Epithelial cell of proximal tubule (primary cell): ENCODE measurements at regions not wholly inside any gene's neighbourhood (a gene's known extent, or its start where the extent isn't known, plus 50 kb on each side); places are given as distances from the start of the nearest gene placed in this dataset.

ENCODE experiments used
- DNase-seq: peaks from one replicate; pipeline ENCODE4 v3.0.0-alpha.2; 2011; ENCODE audit warnings: low read depth
- H3K4me3 ChIP-seq: 2 replicates; pipeline ENCODE4 v1.5.1; 2011; ENCODE audit warnings: low read depth, mild to moderate bottlenecking, low read length
- CTCF ChIP-seq: conservative IDR thresholded peaks from 2 replicates; pipeline ENCODE4 v1.5.1; 2012; ENCODE audit warnings: low read depth, mild to moderate bottlenecking, low read length

- no peak overlapping the region for H3K4me3 ChIP-seq
- no peak for DNase-seq
- TF ChIP-seq CTCF: no peak
These were observed 397.6 kb upstream of the MAF start for GRCh38 chr16:79998143-79998542.

- no peak overlapping the region for H3K4me3 ChIP-seq
- TF ChIP-seq CTCF: peak; percentile 68
- DNase-seq: no peak
These were observed 396.7 kb upstream of the MAF start for GRCh38 chr16:79997257-79997656.

GRCh38 chr16:79996321-79996720 lies 395.8 kb upstream of the MAF start:
- TF ChIP-seq CTCF: no peak
- DNase-seq: no peak
- H3K4me3 ChIP-seq: no peak overlapping the region

GRCh38 chr16:79995315-79995714 lies 394.8 kb upstream of the MAF start:
- no peak for TF ChIP-seq CTCF

GRCh38 chr16:79994418-79994817 lies 393.9 kb upstream of the MAF start:
- no peak for DNase-seq
- TF ChIP-seq CTCF: no peak

More at GRCh38 chr16:79995315-79995714, 394.8 kb upstream of the MAF start:
- no peak for DNase-seq
- H3K4me3 ChIP-seq: no peak overlapping the region

GRCh38 chr16:79993629-79994209 lies 393.2 kb upstream of the MAF start:
- TF ChIP-seq CTCF: no peak
- no peak overlapping the region for H3K4me3 ChIP-seq
- DNase-seq: no peak

More at GRCh38 chr16:79994418-79994817, 393.9 kb upstream of the MAF start:
- no peak overlapping the region for H3K4me3 ChIP-seq

- no peak overlapping the region for H3K4me3 ChIP-seq
- DNase-seq: no peak
- TF ChIP-seq CTCF: no peak
These were observed 391.4 kb upstream of the MAF start for GRCh38 chr16:79991969-79992368.
